D721Med (cell line): ENCODE measurements at regions not wholly inside any gene's neighbourhood (a gene's known extent, or its start where the extent isn't known, plus 50 kb on each side); places are given as distances from the start of the nearest gene placed in this dataset.
"Not testable (repeated sequence)": the region's sequence is repeated elsewhere in the genome, so short reads cannot be mapped to it uniquely, and the experiment has no call there.

Experiments
- DNase-seq: peaks from one replicate; pipeline ENCODE4 v3.0.0; 2011; ENCODE audit warnings: low spot score; ENCODE audit not compliant: insufficient read length
- FAIRE-seq: peaks from 2 replicates; lab custom pipeline; 2011; peaks lifted over from hg19 to GRCh38; lab: Jason Lieb, UNC
- TF ChIP-seq, protein P1 (sequence below): IDR thresholded peaks from 2 replicates; pipeline ENCODE4 v1.5.1; 2012; ENCODE audit warnings: mild to moderate bottlenecking, control low read depth; ENCODE audit not compliant: insufficient read depth; ENCODE audit errors: missing control alignments

DNA sequence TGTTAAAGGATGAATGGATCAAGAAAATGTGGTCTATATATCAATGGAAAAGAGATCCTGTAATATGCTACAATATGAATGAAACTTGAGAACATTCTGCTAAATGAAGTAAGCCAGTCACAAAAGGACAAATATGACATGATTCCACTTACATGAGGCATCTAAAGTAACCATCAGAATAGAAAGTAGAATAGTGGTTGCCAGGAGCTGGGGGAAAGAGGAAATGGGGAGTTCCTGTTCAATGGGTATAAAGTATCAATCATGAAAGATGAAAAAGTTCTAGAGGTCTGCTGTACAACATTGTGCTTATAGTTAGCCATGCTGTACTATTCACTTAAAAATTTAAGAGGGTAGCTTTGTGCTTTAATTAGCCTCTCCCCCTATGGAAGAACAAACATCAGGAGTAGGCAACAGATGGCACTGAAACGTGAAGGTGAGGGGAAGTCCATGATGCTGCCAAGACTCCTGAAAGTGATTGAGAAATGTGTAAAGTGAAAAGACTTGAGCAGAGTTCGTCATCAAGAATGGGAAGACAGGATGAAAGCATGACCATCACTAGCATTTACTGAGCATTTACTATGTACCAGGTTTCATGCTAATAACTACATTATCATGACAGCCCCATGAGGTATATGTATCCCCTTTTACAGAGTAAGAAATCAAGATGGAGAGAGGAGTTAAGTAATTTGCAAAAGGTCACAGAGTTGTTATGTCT is 167.2 kb downstream of the CYB561 start:
- DNase-seq (no peak), FAIRE-seq (no peak)
- TF ChIP-seq, protein P1, sequence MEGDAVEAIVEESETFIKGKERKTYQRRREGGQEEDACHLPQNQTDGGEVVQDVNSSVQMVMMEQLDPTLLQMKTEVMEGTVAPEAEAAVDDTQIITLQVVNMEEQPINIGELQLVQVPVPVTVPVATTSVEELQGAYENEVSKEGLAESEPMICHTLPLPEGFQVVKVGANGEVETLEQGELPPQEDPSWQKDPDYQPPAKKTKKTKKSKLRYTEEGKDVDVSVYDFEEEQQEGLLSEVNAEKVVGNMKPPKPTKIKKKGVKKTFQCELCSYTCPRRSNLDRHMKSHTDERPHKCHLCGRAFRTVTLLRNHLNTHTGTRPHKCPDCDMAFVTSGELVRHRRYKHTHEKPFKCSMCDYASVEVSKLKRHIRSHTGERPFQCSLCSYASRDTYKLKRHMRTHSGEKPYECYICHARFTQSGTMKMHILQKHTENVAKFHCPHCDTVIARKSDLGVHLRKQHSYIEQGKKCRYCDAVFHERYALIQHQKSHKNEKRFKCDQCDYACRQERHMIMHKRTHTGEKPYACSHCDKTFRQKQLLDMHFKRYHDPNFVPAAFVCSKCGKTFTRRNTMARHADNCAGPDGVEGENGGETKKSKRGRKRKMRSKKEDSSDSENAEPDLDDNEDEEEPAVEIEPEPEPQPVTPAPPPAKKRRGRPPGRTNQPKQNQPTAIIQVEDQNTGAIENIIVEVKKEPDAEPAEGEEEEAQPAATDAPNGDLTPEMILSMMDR: no peak

DNA sequence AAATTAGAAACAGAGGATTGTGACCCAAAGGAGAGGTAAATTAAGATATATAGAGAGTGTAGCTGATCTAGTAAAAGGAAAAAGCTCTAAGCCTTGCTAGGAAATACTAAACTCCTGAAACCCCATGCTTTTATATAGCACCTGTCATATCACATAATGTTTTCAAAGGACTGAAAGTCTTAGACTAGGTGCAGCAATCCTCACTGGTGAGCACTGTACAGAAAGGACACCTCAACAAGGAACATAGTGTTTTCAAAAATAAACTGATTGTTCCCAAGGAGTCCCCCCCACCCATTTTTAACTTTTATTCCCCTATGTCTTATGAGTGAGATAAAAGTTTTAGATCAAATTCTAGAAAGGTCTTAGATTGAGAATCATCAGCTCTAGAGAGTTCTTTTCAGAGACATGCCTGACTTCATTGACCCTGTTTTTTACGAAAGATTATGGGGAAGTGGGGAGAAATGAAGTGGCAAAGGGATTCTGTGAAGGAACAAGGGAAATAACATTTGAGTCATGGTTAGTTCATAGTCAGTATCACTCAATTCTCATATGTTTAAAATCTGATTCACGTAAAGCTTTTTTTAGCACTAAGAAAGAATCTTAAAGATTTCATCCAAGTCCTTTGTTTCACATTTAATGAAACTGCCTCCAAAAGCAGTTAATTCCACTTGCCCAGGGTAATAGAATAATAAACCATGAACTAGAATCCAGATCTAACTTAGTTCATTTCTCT is 166.4 kb downstream of the CYB561 start:
- FAIRE-seq: no peak
- DNase-seq: no peak

DNA sequence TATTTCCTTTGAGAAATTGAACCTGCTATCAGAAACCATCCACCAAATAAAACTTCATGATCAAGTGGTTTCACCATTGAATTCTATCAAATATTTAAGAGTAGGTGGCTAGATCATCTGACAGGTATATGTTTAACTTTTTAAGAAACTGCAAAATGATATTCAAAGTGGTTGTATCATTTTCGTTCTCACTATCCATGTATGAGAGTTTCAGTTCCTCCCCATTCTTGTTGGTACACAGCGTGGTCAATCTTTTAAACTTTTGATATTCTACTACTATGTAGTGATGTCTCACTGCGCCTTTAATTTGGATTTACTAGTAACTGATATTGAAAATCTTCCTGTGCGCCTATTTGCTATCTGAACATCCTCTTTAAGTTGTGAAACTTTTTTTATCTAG is 163.7 kb downstream of the CYB561 start:
- FAIRE-seq (no peak), DNase-seq (no peak)
- TF ChIP-seq, protein P1: no peak

More for the DNA sequence above, 166.4 kb downstream of the CYB561 start:
- TF ChIP-seq, protein P1: no peak

DNA sequence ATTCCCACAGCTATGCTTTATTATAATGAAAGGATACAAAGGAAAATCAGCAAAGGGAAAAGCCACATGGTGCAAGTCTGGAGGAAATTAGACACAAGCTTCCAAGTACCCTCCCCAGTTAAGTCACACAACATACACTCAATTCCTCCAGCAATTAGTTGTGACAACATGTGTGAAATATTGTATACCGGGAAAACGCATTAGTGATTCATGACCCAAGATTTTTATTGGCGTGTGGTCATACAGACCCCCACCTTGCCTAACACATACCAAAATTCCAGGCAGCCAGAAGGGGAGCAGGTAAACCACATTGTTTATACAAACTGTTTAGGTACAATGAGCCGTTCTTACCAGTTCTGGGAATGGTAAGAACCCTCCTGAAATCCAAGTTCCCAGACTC is 160.6 kb downstream of the CYB561 start:
- FAIRE-seq (no peak), DNase-seq (no peak)
- TF ChIP-seq, protein P1: no peak

DNA sequence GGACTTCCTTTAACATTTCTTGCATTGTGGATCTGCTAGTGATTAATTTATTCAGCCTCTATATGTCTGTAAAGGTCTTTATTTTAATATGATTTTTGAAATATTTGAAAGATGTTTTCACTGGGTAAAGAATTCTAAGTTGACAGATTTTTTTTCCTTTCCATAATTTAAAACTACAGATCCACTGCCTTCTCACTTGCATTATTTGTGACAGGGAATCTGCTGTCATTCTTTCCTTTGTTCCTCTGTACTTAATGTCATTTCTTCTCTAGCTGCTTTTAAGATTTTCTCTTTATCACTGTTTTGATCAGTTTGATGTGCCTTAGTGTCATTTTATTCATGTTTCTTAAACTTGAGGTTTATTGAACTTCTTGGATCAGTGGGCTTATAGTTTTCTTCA is 159.9 kb downstream of the CYB561 start:
- FAIRE-seq (no peak), DNase-seq (no peak)

DNA sequence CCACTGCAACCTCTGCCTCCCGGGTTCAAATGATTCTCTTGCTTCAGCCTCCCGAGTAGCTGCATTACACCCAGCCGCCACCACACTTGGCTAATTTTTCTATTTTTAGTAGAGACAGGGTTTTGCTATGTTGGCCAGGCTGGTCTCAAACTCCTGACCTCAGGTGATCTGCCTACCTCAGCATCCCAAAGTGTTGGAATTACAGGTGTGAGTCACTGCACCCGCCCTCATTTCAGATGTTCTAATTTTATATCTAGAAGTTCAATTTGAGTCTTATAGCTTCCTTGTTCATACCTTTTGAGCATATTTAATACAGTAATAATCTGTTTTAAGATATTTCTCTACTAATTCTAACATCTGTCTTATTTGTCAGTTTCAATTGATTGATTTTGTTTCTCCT is 159.1 kb downstream of the CYB561 start:
- FAIRE-seq, DNase-seq: not testable (repeated sequence)

More for the DNA sequence above, 159.9 kb downstream of the CYB561 start:
- TF ChIP-seq, protein P1: no peak

DNA sequence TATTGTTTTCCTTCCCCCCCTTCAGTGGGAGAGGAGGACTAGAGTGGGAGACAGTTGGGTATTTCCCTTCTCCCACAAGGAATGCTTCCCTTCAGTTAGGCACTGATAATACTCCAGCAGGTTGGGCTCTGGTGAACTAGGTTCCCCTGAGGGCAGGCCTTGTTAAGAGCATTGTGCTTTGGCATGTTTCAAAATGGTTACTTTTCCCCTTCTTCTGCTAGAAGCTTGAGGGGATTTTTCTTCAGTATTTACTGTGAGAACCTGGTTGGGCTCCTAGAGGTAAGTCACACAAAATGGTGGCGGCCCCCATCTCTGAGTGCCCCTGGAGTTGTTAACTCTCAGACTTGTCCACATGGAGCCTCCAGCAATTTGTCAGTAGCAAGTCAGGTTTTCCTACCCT is 156.2 kb downstream of the CYB561 start:
- FAIRE-seq (no peak), DNase-seq (no peak)
- TF ChIP-seq, protein P1: no peak
